Upper lobe of left lung (tissue), 6 donors: ENCODE measurements at regions not wholly inside any gene's neighbourhood (a gene's known extent, or its start where the extent isn't known, plus 50 kb on each side); places are given as distances from the start of the nearest gene placed in this dataset.

Experiments used
- ATAC-seq, 2 donors: fragments of 200-7000 bp; cut with Tn5 transposase; one replicate each; pipeline ENCODE4 v1.9.1; 2022; ENCODE audit warnings: mild to moderate bottlenecking in 2 of 2, moderate library complexity in 2 of 2; ENCODE audit not compliant: low FRiP score in 2 of 2
- DNase-seq, 2 donors: peaks; one replicate each; pipeline ENCODE4 v3.0.0-alpha.2; 2019 to 2020
- H3K27ac ChIP-seq, 4 donors: fragments of 200-600 bp; sonication (generic); one replicate each; pipeline ENCODE4 v1.5.1; 2016 to 2019
- H3K27me3 ChIP-seq, 4 donors: fragments of 200-600 bp; sonication (generic); one replicate each; pipeline ENCODE4 v1.5.1; 2017 to 2019
- H3K36me3 ChIP-seq, 4 donors: fragments of 200-600 bp; sonication (generic); one replicate each; pipeline ENCODE4 v1.5.1; 2016 to 2019
- H3K4me1 ChIP-seq, 4 donors: fragments of 200-600 bp; sonication (generic); one replicate each; pipeline ENCODE4 v1.5.1; 2018 to 2019
- H3K4me3 ChIP-seq, 4 donors: fragments of 200-600 bp; sonication (generic); one replicate each; pipeline ENCODE4 v1.5.1; 2017 to 2019; ENCODE audit warnings: mild to moderate bottlenecking in 2 of 4, moderate library complexity in 1 of 4
- H3K9me3 ChIP-seq, 4 donors: fragments of 200-600 bp; sonication (generic); one replicate each; pipeline ENCODE4 v1.5.1; 2018 to 2019
- CTCF ChIP-seq, 6 experiments: fragments of 450-650 bp in 4 of 6; fragments of 200-600 bp in 2 of 6; sonication (generic) in 2 of 6; IDR thresholded peaks; one replicate each; pipeline ENCODE4 v1.5.1; 2016 to 2019; ENCODE audit warnings: antibody characterized with exemption in 6 of 6
- EP300 ChIP-seq, 4 donors: sonication (generic); formaldehyde crosslinking; IDR thresholded peaks; one replicate each; pipeline ENCODE4 v1.5.1; 2017; ENCODE audit warnings: antibody characterized with exemption in 4 of 4, control low read depth in 2 of 4
- POLR2A ChIP-seq, 4 donors: fragments of 450-650 bp; IDR thresholded peaks; one replicate each; pipeline ENCODE4 v1.5.1; 2016 to 2017; ENCODE audit warnings: antibody characterized with exemption in 4 of 4, mild to moderate bottlenecking in 2 of 4
- POLR2AphosphoS5 ChIP-seq, 2 donors: sonication (generic); formaldehyde crosslinking; IDR thresholded peaks; one replicate each; pipeline ENCODE4 v1.5.1; 2017; ENCODE audit warnings: antibody characterized with exemption in 2 of 2
- WGBS, 2 donors: methylation state at CpG; one replicate each; pipeline ENCODE4 v1.1.5; 2017 to 2018; 5-methylcytosine and 5-hydroxymethylcytosine counted together
- small RNA-seq, 4 donors: library from RNA; depleted of rRNA; stranded (forward); fragments of <200 nt; gene quantifications; one replicate each; pipeline ENCODE3, GENCODE V24; 2016
- donor health status: DM: no; HTN: no; CAD: no; lungs with moderate emphysema.
- donor health status: DM: no; HTN: yes; CAD: no; lungs with severe emphysema.

GRCh38 chr14:60585676-60586075 is 63.6 kb downstream of the SIX1 start:
- Histone ChIP-seq H3K9me3 (no peaks in the 10 kb centered on the region), H3K4me1 (no peaks in the 10 kb centered on the region), H3K27me3 (no peaks in the 10 kb centered on the region), H3K27ac (no peak overlapping the region), H3K36me3 (no peaks in the 10 kb centered on the region), H3K4me3 (no peak overlapping the region)
- TF ChIP-seq CTCF (IDR thresholded peaks at IDR 0.05): no peak
- no peak for TF ChIP-seq POLR2A (IDR thresholded peaks at IDR 0.05)
- ATAC-seq (no peak), DNase-seq (no peak)
- WGBS, 2 donors: 94% methylated on average over 3 of the region's 3 CpGs

GRCh38 chr14:60589442-60589841 is 59.8 kb downstream of the SIX1 start:
- H3K4me3 ChIP-seq: no peak overlapping the region
- no peak overlapping the region for H3K27ac ChIP-seq
- H3K9me3 ChIP-seq: no peaks in the 10 kb centered on the region
- ATAC-seq (no peak), DNase-seq (no peak)
- WGBS, 2 donors: 94 to 100% methylated on average over 1 of the region's 1 CpG
- peaks cover 0 to 3% (median 0%) of the 10 kb centered on the region in 4 donors for H3K4me1 ChIP-seq
- no peaks in the 10 kb centered on the region for H3K36me3 ChIP-seq
- no peaks in the 10 kb centered on the region for H3K27me3 ChIP-seq
- TF ChIP-seq POLR2AphosphoS5 (IDR thresholded peaks at IDR 0.05): no peak
- no peak for TF ChIP-seq CTCF (IDR thresholded peaks at IDR 0.05)
- no peak for TF ChIP-seq EP300 (IDR thresholded peaks at IDR 0.05)
- TF ChIP-seq POLR2A (IDR thresholded peaks at IDR 0.05): no peak

GRCh38 chr14:60590991-60591414 is 58.3 kb downstream of the SIX1 start:
- Histone ChIP-seq H3K4me1 (peaks cover 0 to 3% (median 0%) of the 10 kb centered on the region in 4 donors), H3K27ac (no peak overlapping the region), H3K4me3 (no peak overlapping the region), H3K36me3 (no peaks in the 10 kb centered on the region), H3K27me3 (no peaks in the 10 kb centered on the region), H3K9me3 (no peaks in the 10 kb centered on the region)
- no peak for TF ChIP-seq EP300 (IDR thresholded peaks at IDR 0.05)
- TF ChIP-seq POLR2AphosphoS5 (IDR thresholded peaks at IDR 0.05): no peak
- no peak for TF ChIP-seq POLR2A (IDR thresholded peaks at IDR 0.05)
- TF ChIP-seq CTCF (IDR thresholded peaks at IDR 0.05): no peak
- WGBS, 2 donors: 9 to 45% methylated on average over 1 of the region's 1 CpG
- DNase-seq (no peak), ATAC-seq (no peak)

Small RNAs in the stretch of these regions (small RNA-seq; reads per million reads assigned to genes)
- 0 reads per million in 4 donors for gene AL049874.2
